ENCODE measurements at regions not wholly inside any gene's neighbourhood (a gene's known extent, or its start where the extent isn't known, plus 50 kb on each side); places are given as distances from the start of the nearest gene placed in this dataset.

DNA sequence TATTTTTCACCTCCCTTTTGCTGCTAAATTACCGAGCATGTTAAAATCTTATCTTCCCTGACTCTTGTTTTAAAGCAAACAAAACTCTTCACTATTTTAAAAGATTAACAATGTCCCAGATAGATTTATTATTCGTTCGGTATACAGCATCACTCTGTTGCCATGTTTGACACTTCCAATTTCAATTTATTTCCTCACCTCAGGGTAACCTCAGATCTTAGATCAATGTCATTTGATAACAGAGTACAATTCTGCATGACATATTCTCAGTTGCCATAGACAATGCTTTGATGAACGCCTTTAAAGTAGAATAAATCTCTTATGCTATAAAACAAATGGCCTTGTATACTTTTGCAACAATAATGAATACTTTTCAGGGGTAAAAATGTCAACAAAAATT lies 1078.1 kb upstream of the IGFBP7 start:
- 38% methylated on average over 4 of the region's 4 CpGs for WGBS (ENCODE audit: low lambda C conversion rate)
- TF ChIP-seq EZH2phosphoT487 (IDR thresholded peaks at IDR 0.05; ENCODE audit: borderline replicate concordance, low read depth) (no peak), TEAD4 (IDR thresholded peaks at IDR 0.05; ENCODE audit: borderline replicate concordance, insufficient read depth) (no peak), RCOR1 (IDR thresholded peaks at IDR 0.05; ENCODE audit: low read length) (no peak)
- Histone ChIP-seq H3F3A (replicated peaks; ENCODE audit: insufficient read depth) (no peaks in the 10 kb centered on the region), H3K9ac (no peak overlapping the region), H3K79me2 (ENCODE audit: insufficient read depth) (no peaks in the 10 kb centered on the region), H4K20me1 (ENCODE audit: insufficient read depth) (no peaks in the 10 kb centered on the region), H2AFZ (ENCODE audit: low read depth) (no peak overlapping the region), H3K4me3 (ENCODE audit: low read depth in 2 of 2, low read length in 1 of 2) (no peak overlapping the region), H3K4me2 (no peak overlapping the region), H3K4me1 (ENCODE audit: control insufficient read depth in 1 of 2, insufficient read depth in 2 of 2, low read depth in 1 of 2, low read length in 1 of 2) (no peaks in the 10 kb centered on the region), H3K36me3 (replicated peaks in 1 of 2; ENCODE audit: control insufficient read depth in 1 of 2, insufficient read depth in 2 of 2, low read length in 1 of 2) (no peaks in the 10 kb centered on the region), H3K9me3 (no peaks in the 10 kb centered on the region), H3K27me3 (ENCODE audit: insufficient read depth) (no peaks in the 10 kb centered on the region), H3K9me2 (no peaks in the 10 kb centered on the region), H3K27ac (ENCODE audit: low read depth in 2 of 2, low read length in 1 of 2) (no peak overlapping the region)
- ChIA-PET POLR2A (no interaction called here), CTCF (no interaction called here)
- no peak for DNase-seq

DNA sequence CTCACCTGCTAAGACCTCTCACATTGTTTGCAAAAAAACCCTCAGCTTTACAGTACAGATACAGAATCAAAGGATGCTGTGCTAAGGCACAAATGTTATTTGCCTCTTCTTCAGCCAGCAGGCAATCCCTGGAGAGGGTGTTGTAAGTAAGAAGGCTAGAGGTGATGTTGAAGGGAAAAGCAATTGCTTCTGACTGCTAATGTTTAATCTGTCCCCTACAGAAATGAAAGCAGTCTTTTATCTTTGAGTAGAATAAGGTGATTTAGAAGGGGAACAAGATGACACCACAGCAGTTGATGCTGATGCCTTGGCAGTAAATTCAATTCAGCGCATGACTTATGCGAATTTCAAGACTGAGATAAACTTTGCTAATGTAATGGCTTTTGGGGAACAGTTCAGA lies 1064.8 kb upstream of the IGFBP7 start:
- H3K36me3 ChIP-seq (replicated peaks in 1 of 2; ENCODE audit: control insufficient read depth in 1 of 2, insufficient read depth in 2 of 2, low read length in 1 of 2), result no peaks in the 10 kb centered on the region
- H3K9me3 ChIP-seq, result no peaks in the 10 kb centered on the region
- H3K4me3 ChIP-seq (ENCODE audit: low read depth in 2 of 2, low read length in 1 of 2), result no peak overlapping the region
- no peak overlapping the region for H2AFZ ChIP-seq (ENCODE audit: low read depth)
- no peaks in the 10 kb centered on the region for H3F3A ChIP-seq (replicated peaks; ENCODE audit: insufficient read depth)
- no peaks in the 10 kb centered on the region for H4K20me1 ChIP-seq (ENCODE audit: insufficient read depth)
- H3K4me1 ChIP-seq (ENCODE audit: control insufficient read depth in 1 of 2, insufficient read depth in 2 of 2, low read depth in 1 of 2, low read length in 1 of 2), result no peaks in the 10 kb centered on the region
- ChIA-PET CTCF (no interaction called here), POLR2A (no interaction called here)
- no peaks in the 10 kb centered on the region for H3K79me2 ChIP-seq (ENCODE audit: insufficient read depth)
- no peaks in the 10 kb centered on the region for H3K27me3 ChIP-seq (ENCODE audit: insufficient read depth)
- H3K4me2 ChIP-seq, result no peak overlapping the region
- no peak overlapping the region for H3K27ac ChIP-seq (ENCODE audit: low read depth in 2 of 2, low read length in 1 of 2)
- WGBS (ENCODE audit: low lambda C conversion rate), result 54% methylated on average over 2 of the region's 2 CpGs
- H3K9me2 ChIP-seq, result no peaks in the 10 kb centered on the region
- H3K9ac ChIP-seq, result no peak overlapping the region
- DNase-seq, result no peak
- TF ChIP-seq EZH2phosphoT487 (IDR thresholded peaks at IDR 0.05; ENCODE audit: borderline replicate concordance, low read depth) (no peak), RCOR1 (IDR thresholded peaks at IDR 0.05; ENCODE audit: low read length) (no peak)
- TF ChIP-seq, protein P1, sequence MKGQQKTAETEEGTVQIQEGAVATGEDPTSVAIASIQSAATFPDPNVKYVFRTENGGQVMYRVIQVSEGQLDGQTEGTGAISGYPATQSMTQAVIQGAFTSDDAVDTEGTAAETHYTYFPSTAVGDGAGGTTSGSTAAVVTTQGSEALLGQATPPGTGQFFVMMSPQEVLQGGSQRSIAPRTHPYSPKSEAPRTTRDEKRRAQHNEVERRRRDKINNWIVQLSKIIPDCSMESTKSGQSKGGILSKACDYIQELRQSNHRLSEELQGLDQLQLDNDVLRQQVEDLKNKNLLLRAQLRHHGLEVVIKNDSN (IDR thresholded peaks at IDR 0.05; ENCODE audit: borderline replicate concordance, low read depth), result no peak

DNA sequence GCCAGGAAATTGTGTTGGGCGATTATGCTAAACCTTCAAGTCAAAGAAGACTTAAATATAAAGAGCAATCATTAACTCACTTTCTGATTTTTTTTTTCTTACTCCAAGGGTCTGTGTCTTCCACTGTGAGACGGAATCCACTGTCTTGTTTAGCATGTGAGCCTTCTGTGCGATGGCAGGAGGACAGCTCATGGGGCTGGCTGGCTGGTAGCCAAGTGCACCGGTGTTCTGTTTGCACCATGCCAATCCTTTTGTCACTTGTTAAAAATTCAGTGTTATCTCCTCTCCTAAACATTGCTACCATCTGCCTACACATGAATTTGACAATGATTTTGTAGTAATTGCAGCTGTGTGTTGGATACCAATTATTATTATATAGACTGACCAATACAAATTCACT lies 1056.3 kb upstream of the IGFBP7 start:
- TF ChIP-seq EP300 (IDR thresholded peaks at IDR 0.05; ENCODE audit: borderline replicate concordance in 1 of 2, low read depth in 1 of 2, low read length in 1 of 2), result no peak
- TF ChIP-seq NRF1 (IDR thresholded peaks at IDR 0.05; ENCODE audit: low read depth, low read length), result no peak
- no peak for TF ChIP-seq FOXJ3 (CRISPR knock-in tag; IDR thresholded peaks at IDR 0.05)
- TF ChIP-seq CHD2 (IDR thresholded peaks at IDR 0.05; ENCODE audit: low read length, partially characterized antibody), result no peak
- TF ChIP-seq ELF1 (IDR thresholded peaks at IDR 0.05), result no peak
- TF ChIP-seq EZH2phosphoT487 (IDR thresholded peaks at IDR 0.05; ENCODE audit: borderline replicate concordance, low read depth), result no peak
- TF ChIP-seq, protein P2, sequence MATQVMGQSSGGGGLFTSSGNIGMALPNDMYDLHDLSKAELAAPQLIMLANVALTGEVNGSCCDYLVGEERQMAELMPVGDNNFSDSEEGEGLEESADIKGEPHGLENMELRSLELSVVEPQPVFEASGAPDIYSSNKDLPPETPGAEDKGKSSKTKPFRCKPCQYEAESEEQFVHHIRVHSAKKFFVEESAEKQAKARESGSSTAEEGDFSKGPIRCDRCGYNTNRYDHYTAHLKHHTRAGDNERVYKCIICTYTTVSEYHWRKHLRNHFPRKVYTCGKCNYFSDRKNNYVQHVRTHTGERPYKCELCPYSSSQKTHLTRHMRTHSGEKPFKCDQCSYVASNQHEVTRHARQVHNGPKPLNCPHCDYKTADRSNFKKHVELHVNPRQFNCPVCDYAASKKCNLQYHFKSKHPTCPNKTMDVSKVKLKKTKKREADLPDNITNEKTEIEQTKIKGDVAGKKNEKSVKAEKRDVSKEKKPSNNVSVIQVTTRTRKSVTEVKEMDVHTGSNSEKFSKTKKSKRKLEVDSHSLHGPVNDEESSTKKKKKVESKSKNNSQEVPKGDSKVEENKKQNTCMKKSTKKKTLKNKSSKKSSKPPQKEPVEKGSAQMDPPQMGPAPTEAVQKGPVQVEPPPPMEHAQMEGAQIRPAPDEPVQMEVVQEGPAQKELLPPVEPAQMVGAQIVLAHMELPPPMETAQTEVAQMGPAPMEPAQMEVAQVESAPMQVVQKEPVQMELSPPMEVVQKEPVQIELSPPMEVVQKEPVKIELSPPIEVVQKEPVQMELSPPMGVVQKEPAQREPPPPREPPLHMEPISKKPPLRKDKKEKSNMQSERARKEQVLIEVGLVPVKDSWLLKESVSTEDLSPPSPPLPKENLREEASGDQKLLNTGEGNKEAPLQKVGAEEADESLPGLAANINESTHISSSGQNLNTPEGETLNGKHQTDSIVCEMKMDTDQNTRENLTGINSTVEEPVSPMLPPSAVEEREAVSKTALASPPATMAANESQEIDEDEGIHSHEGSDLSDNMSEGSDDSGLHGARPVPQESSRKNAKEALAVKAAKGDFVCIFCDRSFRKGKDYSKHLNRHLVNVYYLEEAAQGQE (IDR thresholded peaks at IDR 0.05; ENCODE audit: low read depth, low read length), result no peak
- no peak for TF ChIP-seq JUND (IDR thresholded peaks at IDR 0.05)
- TF ChIP-seq MEF2A (IDR thresholded peaks at IDR 0.05; ENCODE audit: borderline replicate concordance, low read depth), result no peak
- TF ChIP-seq, protein P3, sequence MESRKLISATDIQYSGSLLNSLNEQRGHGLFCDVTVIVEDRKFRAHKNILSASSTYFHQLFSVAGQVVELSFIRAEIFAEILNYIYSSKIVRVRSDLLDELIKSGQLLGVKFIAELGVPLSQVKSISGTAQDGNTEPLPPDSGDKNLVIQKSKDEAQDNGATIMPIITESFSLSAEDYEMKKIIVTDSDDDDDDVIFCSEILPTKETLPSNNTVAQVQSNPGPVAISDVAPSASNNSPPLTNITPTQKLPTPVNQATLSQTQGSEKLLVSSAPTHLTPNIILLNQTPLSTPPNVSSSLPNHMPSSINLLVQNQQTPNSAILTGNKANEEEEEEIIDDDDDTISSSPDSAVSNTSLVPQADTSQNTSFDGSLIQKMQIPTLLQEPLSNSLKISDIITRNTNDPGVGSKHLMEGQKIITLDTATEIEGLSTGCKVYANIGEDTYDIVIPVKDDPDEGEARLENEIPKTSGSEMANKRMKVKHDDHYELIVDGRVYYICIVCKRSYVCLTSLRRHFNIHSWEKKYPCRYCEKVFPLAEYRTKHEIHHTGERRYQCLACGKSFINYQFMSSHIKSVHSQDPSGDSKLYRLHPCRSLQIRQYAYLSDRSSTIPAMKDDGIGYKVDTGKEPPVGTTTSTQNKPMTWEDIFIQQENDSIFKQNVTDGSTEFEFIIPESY (IDR thresholded peaks at IDR 0.05; ENCODE audit: borderline replicate concordance, low read depth), result no peak
- TF ChIP-seq, protein P1 (IDR thresholded peaks at IDR 0.05; ENCODE audit: borderline replicate concordance, low read depth), result no peak

More for the DNA sequence above, 1056.3 kb upstream of the IGFBP7 start:
- no peak for DNase-seq
- Histone ChIP-seq H3K27me3 (ENCODE audit: insufficient read depth) (no peaks in the 10 kb centered on the region), H2AFZ (ENCODE audit: low read depth) (no peak overlapping the region), H3K4me1 (ENCODE audit: control insufficient read depth in 1 of 2, insufficient read depth in 2 of 2, low read depth in 1 of 2, low read length in 1 of 2) (no peaks in the 10 kb centered on the region; a peak in 1 of 4 replicates), H3K27ac (ENCODE audit: low read depth in 2 of 2, low read length in 1 of 2) (no peak overlapping the region), H3K4me2 (no peak overlapping the region), H3K4me3 (ENCODE audit: low read depth in 2 of 2, low read length in 1 of 2) (no peak overlapping the region), H3K9ac (no peak overlapping the region), H3K9me2 (no peaks in the 10 kb centered on the region), H4K20me1 (ENCODE audit: insufficient read depth) (no peaks in the 10 kb centered on the region), H3K79me2 (ENCODE audit: insufficient read depth) (no peaks in the 10 kb centered on the region), H3K9me3 (no peaks in the 10 kb centered on the region), H3F3A (replicated peaks; ENCODE audit: insufficient read depth) (no peaks in the 10 kb centered on the region), H3K36me3 (replicated peaks in 1 of 2; ENCODE audit: control insufficient read depth in 1 of 2, insufficient read depth in 2 of 2, low read length in 1 of 2) (no peaks in the 10 kb centered on the region)
- CTCF ChIA-PET, result interaction anchor here (1.2 to 1.5 kb wide), 2 partner anchors 10 to 1002 kb away, joined by 3 to 4 read pairs; no protein-coding TSS in a partner anchor
- POLR2A ChIA-PET, result interaction anchor here (0.8 kb wide), 1 partner anchor 28 kb away, joined by 3 read pairs; no protein-coding TSS in a partner anchor
- 30% methylated on average over 4 of the region's 4 CpGs for WGBS (ENCODE audit: low lambda C conversion rate)

All from SK-N-SH (cell line).